ENCODE measurements at regions not wholly inside any gene's neighbourhood (a gene's known extent, or its start where the extent isn't known, plus 50 kb on each side); places are given as distances from the start of the nearest gene placed in this dataset.
A peak's percentile ranks its signal among the peaks of the same experiment; 100 is the strongest.

- no peak for DNase-seq (ENCODE audit: low read depth in 2 of 2)
- no peak overlapping the region for H3K4me3 ChIP-seq (replicated peaks in 1 of 2; ENCODE audit: low read depth in 2 of 2, low read length in 2 of 2)
- TF ChIP-seq, protein P1, sequence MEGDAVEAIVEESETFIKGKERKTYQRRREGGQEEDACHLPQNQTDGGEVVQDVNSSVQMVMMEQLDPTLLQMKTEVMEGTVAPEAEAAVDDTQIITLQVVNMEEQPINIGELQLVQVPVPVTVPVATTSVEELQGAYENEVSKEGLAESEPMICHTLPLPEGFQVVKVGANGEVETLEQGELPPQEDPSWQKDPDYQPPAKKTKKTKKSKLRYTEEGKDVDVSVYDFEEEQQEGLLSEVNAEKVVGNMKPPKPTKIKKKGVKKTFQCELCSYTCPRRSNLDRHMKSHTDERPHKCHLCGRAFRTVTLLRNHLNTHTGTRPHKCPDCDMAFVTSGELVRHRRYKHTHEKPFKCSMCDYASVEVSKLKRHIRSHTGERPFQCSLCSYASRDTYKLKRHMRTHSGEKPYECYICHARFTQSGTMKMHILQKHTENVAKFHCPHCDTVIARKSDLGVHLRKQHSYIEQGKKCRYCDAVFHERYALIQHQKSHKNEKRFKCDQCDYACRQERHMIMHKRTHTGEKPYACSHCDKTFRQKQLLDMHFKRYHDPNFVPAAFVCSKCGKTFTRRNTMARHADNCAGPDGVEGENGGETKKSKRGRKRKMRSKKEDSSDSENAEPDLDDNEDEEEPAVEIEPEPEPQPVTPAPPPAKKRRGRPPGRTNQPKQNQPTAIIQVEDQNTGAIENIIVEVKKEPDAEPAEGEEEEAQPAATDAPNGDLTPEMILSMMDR (IDR thresholded peaks at IDR 0.05; ENCODE audit: low read depth, low read length), result no peak
Observed at GRCh38 chrX:122666601-122667000, 517.5 kb upstream of the GRIA3 start.

DNA sequence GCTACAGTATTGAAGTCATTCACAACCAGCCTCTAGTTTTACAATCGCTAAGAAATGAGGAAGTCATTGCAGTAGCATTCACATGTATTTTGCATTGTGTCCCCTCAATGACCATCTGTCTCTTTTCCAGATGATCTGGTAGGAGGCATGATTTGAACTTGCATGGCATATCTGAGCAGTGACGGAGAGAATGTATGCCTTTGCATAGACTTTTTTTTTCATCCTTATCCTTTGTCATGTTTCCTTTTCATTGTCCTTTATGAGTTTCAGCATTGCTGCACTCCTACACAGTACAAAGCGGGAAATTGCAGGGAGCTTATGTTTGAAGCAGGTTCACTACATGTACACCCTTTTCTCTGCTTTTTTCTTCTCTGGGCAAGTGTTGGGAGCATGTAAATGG, 516.4 kb upstream of the GRIA3 start:
- TF ChIP-seq, protein P1 (IDR thresholded peaks at IDR 0.05; ENCODE audit: low read depth, low read length), result no peak
- DNase-seq (ENCODE audit: low read depth in 2 of 2), result no peak

GRCh38 chrX:122703762-122704161, 480.3 kb upstream of the GRIA3 start:
- H3K4me3 ChIP-seq (replicated peaks in 1 of 2; ENCODE audit: low read depth in 2 of 2, low read length in 2 of 2), result no peak overlapping the region
- peak in 1 of 2 donors; percentile 25 for DNase-seq (ENCODE audit: low read depth in 2 of 2)
- TF ChIP-seq, protein P1 (IDR thresholded peaks at IDR 0.05; ENCODE audit: low read depth, low read length), result peak; percentile 10

More for the DNA sequence above, 516.4 kb upstream of the GRIA3 start:
- no peak overlapping the region for H3K4me3 ChIP-seq (replicated peaks in 1 of 2; ENCODE audit: low read depth in 2 of 2, low read length in 2 of 2)

DNA sequence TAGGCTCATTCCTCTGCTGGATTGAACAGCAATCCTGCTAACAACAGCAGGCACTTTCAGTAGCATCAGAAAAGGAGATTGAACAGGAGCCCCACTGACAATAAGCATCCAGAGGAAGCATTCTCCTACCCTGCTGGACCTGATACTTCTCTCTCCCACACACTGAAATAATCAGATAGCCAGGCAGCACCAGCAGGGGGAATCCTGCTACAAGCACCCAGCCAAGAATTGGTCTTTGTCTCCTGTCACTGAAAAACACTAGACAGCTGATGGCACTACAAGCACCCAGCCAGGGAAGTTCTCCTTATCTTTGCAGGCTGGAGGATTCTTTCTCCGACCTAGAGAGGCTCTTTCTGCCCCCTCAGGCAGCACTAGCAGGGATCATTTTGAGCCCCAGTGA, 444.3 kb upstream of the GRIA3 start:
- DNase-seq (ENCODE audit: low read depth in 2 of 2), result peak in 1 of 2 donors; percentile 0
- TF ChIP-seq, protein P1 (IDR thresholded peaks at IDR 0.05; ENCODE audit: low read depth, low read length), result peak; percentile 6
- no peak overlapping the region for H3K4me3 ChIP-seq (replicated peaks in 1 of 2; ENCODE audit: low read depth in 2 of 2, low read length in 2 of 2)

- H3K4me3 ChIP-seq (replicated peaks in 1 of 2; ENCODE audit: low read depth in 2 of 2, low read length in 2 of 2), result no peak overlapping the region
Observed at GRCh38 chrX:122770581-122770980, 413.5 kb upstream of the GRIA3 start.

GRCh38 chrX:122771933-122772332, 412.1 kb upstream of the GRIA3 start:
- TF ChIP-seq, protein P1 (IDR thresholded peaks at IDR 0.05; ENCODE audit: low read depth, low read length), result no peak
- no peak overlapping the region for H3K4me3 ChIP-seq (replicated peaks in 1 of 2; ENCODE audit: low read depth in 2 of 2, low read length in 2 of 2)
- no peak for DNase-seq (ENCODE audit: low read depth in 2 of 2)

More at GRCh38 chrX:122770581-122770980, 413.5 kb upstream of the GRIA3 start:
- TF ChIP-seq, protein P1 (IDR thresholded peaks at IDR 0.05; ENCODE audit: low read depth, low read length), result no peak
- peak in 1 of 2 donors; percentile 0 for DNase-seq (ENCODE audit: low read depth in 2 of 2)

GRCh38 chrX:122777766-122778165, 406.3 kb upstream of the GRIA3 start:
- TF ChIP-seq, protein P1 (IDR thresholded peaks at IDR 0.05; ENCODE audit: low read depth, low read length), result no peak
- DNase-seq (ENCODE audit: low read depth in 2 of 2), result peak in 1 of 2 donors; percentile 4
- H3K4me3 ChIP-seq (replicated peaks in 1 of 2; ENCODE audit: low read depth in 2 of 2, low read length in 2 of 2), result no peak overlapping the region
